ENCODE measurements at regions not wholly inside any gene's neighbourhood (a gene's known extent, or its start where the extent isn't known, plus 50 kb on each side); places are given as distances from the start of the nearest gene placed in this dataset.

DNA sequence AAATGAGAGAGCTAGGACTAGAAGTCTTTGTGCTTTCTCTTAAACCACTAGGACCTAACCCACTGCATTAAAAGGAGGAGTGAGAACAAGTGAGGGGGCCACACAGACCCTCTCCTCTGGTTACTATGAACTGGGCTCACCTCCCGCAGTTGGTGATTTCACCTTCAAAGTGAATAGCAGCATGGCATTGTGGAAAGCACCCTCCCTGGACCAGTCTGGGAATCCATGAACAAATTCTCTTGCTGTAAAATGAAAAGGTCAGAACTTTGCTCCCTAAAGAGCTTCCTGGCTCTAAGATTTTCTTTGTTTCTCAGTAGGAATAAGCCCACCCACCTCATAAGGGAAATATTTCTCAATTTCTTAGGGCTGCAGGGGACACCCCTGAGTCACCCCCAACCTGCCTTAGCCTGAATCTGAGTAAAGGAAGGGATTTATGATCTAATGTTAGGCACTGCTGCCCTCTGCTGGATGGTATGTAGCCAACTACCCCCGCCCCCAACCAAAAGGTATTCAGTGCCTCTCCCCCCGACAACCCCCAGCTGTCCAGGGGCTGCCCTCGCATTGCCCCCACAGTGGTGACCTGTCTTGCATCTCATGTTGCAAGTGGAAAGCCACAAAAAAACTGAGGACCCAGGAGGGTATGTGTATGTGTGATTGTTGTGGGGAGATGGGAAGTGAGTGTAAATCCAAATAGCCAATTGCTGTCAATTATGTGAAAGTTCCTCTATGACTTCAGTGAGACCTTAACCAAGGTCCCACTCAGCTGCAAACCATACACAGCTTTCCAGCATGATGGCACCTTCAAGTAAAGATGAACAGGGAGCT lies 230.9 kb upstream of the SLC14A2 start:
- WGBS, 2 donors: 18 to 23% methylated on average over 4 of the region's 4 CpGs
- peak; percentile 56 to 59 for DNase-seq
- Histone ChIP-seq H3K9me3 (no peaks in the 10 kb centered on the region), H3K27ac (no peak overlapping the region), H3K4me1 (peaks cover 0 to 4% of the 10 kb centered on the region in 2 donors), H3K27me3 (no peaks in the 10 kb centered on the region), H3K36me3 (no peaks in the 10 kb centered on the region), H3K4me3 (replicated peaks in 1 of 3) (no peak overlapping the region)
- TF ChIP-seq POLR2A (IDR thresholded peaks at IDR 0.05): no peak
- TF ChIP-seq, protein P1, sequence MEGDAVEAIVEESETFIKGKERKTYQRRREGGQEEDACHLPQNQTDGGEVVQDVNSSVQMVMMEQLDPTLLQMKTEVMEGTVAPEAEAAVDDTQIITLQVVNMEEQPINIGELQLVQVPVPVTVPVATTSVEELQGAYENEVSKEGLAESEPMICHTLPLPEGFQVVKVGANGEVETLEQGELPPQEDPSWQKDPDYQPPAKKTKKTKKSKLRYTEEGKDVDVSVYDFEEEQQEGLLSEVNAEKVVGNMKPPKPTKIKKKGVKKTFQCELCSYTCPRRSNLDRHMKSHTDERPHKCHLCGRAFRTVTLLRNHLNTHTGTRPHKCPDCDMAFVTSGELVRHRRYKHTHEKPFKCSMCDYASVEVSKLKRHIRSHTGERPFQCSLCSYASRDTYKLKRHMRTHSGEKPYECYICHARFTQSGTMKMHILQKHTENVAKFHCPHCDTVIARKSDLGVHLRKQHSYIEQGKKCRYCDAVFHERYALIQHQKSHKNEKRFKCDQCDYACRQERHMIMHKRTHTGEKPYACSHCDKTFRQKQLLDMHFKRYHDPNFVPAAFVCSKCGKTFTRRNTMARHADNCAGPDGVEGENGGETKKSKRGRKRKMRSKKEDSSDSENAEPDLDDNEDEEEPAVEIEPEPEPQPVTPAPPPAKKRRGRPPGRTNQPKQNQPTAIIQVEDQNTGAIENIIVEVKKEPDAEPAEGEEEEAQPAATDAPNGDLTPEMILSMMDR (IDR thresholded peaks at IDR 0.05): peak; percentile 26 to 72 (median 60)
- intact Hi-C loops (cut with DNase I): loop anchor here (5.0 kb wide), 1 partner anchor 1762 kb away; no protein-coding TSS in a partner anchor

DNA sequence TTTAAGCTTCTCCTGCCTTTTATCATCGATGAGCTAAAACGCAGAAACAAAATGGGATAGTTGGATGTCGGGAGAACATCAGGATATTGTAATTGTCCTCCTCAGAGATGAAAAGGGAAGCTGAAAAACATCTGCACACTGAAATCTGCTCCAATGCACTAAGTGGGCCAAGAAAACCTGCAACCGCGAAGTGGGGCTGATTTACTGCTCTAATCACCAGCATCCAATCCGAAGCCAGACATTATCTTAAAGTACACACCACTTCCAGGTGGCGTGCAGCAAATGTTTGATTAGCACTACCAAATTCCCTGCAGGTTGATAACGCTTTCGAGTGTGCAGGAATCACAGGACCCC lies 230.3 kb upstream of the SLC14A2 start:
- Histone ChIP-seq H3K36me3 (no peaks in the 10 kb centered on the region), H3K9me3 (no peaks in the 10 kb centered on the region), H3K4me3 (replicated peaks in 1 of 3) (no peak overlapping the region), H3K4me1 (peaks cover 0 to 4% of the 10 kb centered on the region in 2 donors), H3K27ac (no peak overlapping the region), H3K27me3 (no peaks in the 10 kb centered on the region)
- TF ChIP-seq, protein P1 (IDR thresholded peaks at IDR 0.05): no peak
- TF ChIP-seq POLR2A (IDR thresholded peaks at IDR 0.05): no peak
- 68 to 73% methylated on average over 9 of the region's 9 CpGs for WGBS, 2 donors
- DNase-seq: no peak
- intact Hi-C loops (cut with DNase I): loop anchor here (5.0 kb wide), 1 partner anchor 1763 kb away; no protein-coding TSS in a partner anchor

DNA sequence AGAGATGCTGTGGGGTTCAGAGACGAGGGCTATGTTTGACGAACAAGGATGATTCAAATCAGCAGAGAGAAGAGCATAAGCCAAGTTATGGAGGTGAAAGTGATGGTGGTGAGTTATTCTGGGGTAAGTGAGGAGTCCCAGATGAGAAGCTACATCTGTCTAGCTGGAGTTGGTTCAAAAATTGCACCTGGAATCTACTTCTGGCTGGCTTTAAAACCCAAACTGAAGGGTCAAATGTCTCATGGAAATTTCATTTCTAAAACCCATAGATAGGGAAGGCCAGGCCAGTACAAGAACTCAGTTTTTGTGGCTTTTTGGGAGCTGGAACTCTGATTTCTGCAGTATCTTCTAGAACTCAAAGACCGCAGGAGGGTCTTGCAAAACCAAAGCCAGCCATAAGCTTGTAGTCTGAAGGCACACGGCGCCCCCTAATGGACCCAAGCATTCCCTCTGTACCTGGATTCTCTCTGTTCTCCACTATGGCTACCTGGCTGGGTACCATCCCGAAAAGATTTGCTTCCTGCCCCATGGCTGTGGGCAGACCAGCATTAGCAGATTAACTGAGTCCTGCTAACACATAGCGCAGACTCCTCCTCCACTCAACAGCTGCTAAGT lies 229.1 kb upstream of the SLC14A2 start:
- intact Hi-C loops (cut with DNase I): no loop called here
- Histone ChIP-seq H3K36me3 (no peaks in the 10 kb centered on the region), H3K4me1 (peaks cover 0 to 4% of the 10 kb centered on the region in 2 donors), H3K4me3 (replicated peaks in 1 of 3) (no peak overlapping the region), H3K9me3 (no peaks in the 10 kb centered on the region), H3K27ac (no peak overlapping the region), H3K27me3 (no peaks in the 10 kb centered on the region)
- DNase-seq: peak; percentile 19 to 23
- 60 to 67% methylated on average over 7 of the region's 7 CpGs for WGBS, 2 donors
- TF ChIP-seq POLR2A (IDR thresholded peaks at IDR 0.05): no peak
- TF ChIP-seq, protein P1 (IDR thresholded peaks at IDR 0.05): peak in 1 of 6 experiments; percentile 34

DNA sequence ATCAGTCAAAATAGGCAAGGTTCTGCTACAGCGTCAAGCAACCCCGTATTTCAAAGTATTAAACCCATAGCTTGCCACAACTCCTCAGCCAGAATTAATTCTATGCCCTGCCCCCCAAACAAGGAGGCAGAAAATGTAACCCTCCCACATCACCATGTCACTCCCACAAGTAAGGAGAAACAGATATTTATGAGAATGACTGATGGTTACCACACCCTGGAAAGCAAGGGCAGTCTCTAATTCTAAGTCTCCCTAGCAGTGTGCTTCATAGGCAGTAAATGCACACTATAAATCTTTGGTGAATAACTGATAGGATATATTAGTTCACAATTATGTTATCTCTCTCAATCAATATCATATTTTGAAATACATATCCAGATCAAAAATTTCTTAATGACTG lies 228.0 kb upstream of the SLC14A2 start:
- intact Hi-C loops (cut with DNase I): no loop called here
- H3K9me3 ChIP-seq: no peaks in the 10 kb centered on the region
- 50 to 64% methylated on average over 2 of the region's 2 CpGs for WGBS, 2 donors
- H3K36me3 ChIP-seq: no peaks in the 10 kb centered on the region
- DNase-seq: no peak
- no peak for TF ChIP-seq POLR2A (IDR thresholded peaks at IDR 0.05)
- TF ChIP-seq, protein P1 (IDR thresholded peaks at IDR 0.05): no peak
- H3K4me1 ChIP-seq: peaks cover 0 to 4% of the 10 kb centered on the region in 2 donors
- H3K27me3 ChIP-seq: no peaks in the 10 kb centered on the region
- H3K27ac ChIP-seq: no peak overlapping the region
- no peak overlapping the region for H3K4me3 ChIP-seq (replicated peaks in 1 of 3)

DNA sequence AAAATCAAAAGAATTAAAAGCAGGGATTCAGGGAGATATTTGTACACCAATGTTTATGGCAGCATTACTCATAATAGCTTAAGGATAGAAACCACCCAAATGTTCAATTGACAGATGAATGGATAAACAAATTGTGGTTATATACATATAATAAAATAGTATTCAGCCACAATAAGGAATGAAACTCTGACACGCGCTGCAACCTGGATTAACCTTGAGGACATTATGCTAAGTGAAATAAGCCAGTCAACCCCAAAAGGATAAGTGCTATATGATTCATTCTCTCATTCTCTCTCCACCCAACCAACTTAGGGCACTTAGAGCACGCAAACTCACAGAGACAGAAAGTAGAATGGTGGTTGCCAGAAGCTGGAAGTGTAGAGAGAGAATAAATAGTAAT lies 216.8 kb upstream of the SLC14A2 start:
- intact Hi-C loops (cut with DNase I): no loop called here

More for the DNA sequence above, 216.8 kb upstream of the SLC14A2 start:
- Histone ChIP-seq H3K27ac (no peak overlapping the region), H3K9me3 (no peaks in the 10 kb centered on the region), H3K27me3 (no peaks in the 10 kb centered on the region), H3K36me3 (no peaks in the 10 kb centered on the region), H3K4me1 (no peaks in the 10 kb centered on the region), H3K4me3 (replicated peaks in 1 of 3) (no peak overlapping the region)
- no peak for TF ChIP-seq POLR2A (IDR thresholded peaks at IDR 0.05)
- TF ChIP-seq, protein P1 (IDR thresholded peaks at IDR 0.05): no peak
- WGBS, 2 donors: 66% methylated on average over 3 of the region's 3 CpGs
- no peak for DNase-seq
